GM18868 (cell line): ENCODE measurements at regions not wholly inside any gene's neighbourhood (a gene's known extent, or its start where the extent isn't known, plus 50 kb on each side); places are given as distances from the start of the nearest gene placed in this dataset.
"Not testable (repeated sequence)": the region's sequence is repeated elsewhere in the genome, so short reads cannot be mapped to it uniquely, and the experiment has no call there.

Source experiments
- ATAC-seq: cut with Tn5 transposase; IDR thresholded peaks from one replicate; pipeline ENCODE4 v1.9.1; 2021; ENCODE audit warnings: mild to moderate bottlenecking, moderate library complexity; ENCODE audit not compliant: unreplicated experiment

GRCh38 chr5:51652980-51653379, 269.7 kb downstream of the ISL1 start:
- ATAC-seq: no peak

- ATAC-seq: no peak
Measured at GRCh38 chr5:51657340-51658240, 274.3 kb downstream of the ISL1 start.

- ATAC-seq: no peak
Measured at GRCh38 chr5:51661646-51662265, 278.5 kb downstream of the ISL1 start.

GRCh38 chr5:51664491-51665250, 281.4 kb downstream of the ISL1 start:
- no peak for ATAC-seq

GRCh38 chr5:51665251-51665593, 282.0 kb downstream of the ISL1 start:
- no peak for ATAC-seq

GRCh38 chr5:51669095-51669494, 285.8 kb downstream of the ISL1 start:
- ATAC-seq: no peak

GRCh38 chr5:51678330-51678729, 295.1 kb downstream of the ISL1 start:
- ATAC-seq: no peak

- ATAC-seq: no peak
Measured at GRCh38 chr5:51679286-51679685, 296.0 kb downstream of the ISL1 start.

- no peak for ATAC-seq
Measured at GRCh38 chr5:51684794-51685355, 301.6 kb downstream of the ISL1 start.

GRCh38 chr5:51685419-51685818, 302.2 kb downstream of the ISL1 start:
- no peak for ATAC-seq

- no peak for ATAC-seq
Measured at GRCh38 chr5:51686622-51687021, 303.4 kb downstream of the ISL1 start.

GRCh38 chr5:51691538-51692079, 308.4 kb downstream of the ISL1 start:
- ATAC-seq: no peak

- no peak for ATAC-seq
Measured at GRCh38 chr5:51694826-51695225, 311.6 kb downstream of the ISL1 start.

GRCh38 chr5:51696122-51696521, 312.9 kb downstream of the ISL1 start:
- no peak for ATAC-seq

- not testable (repeated sequence) for ATAC-seq
Measured at GRCh38 chr5:51702046-51702445, 318.8 kb downstream of the ISL1 start.

GRCh38 chr5:51712201-51712600, 329.0 kb downstream of the ISL1 start:
- no peak for ATAC-seq

GRCh38 chr5:51715445-51715844, 332.2 kb downstream of the ISL1 start:
- not testable (repeated sequence) for ATAC-seq

GRCh38 chr5:51731421-51732029, 348.3 kb downstream of the ISL1 start:
- no peak for ATAC-seq

- no peak for ATAC-seq
Measured at GRCh38 chr5:51732304-51732703, 349.1 kb downstream of the ISL1 start.

GRCh38 chr5:51734677-51735076, 351.4 kb downstream of the ISL1 start:
- no peak for ATAC-seq

GRCh38 chr5:51746023-51746422, 362.8 kb downstream of the ISL1 start:
- ATAC-seq: no peak
